ENCODE measurements at regions not wholly inside any gene's neighbourhood (a gene's known extent, or its start where the extent isn't known, plus 50 kb on each side); places are given as distances from the start of the nearest gene placed in this dataset.

GRCh38 chr3:89795506-89795905 is 688.1 kb downstream of the EPHA3 start:
- no peak overlapping the region for H3K9ac ChIP-seq (ENCODE audit: insufficient read length, low read depth)
- H3K36me3 ChIP-seq (ENCODE audit: insufficient read depth, insufficient read length, low read length) = no peaks in the 10 kb centered on the region
- no peak overlapping the region for H3K4me3 ChIP-seq (ENCODE audit: insufficient read length, low read depth)
- DNase-seq (ENCODE audit: low read depth, low spot score) = no peak
- H3K9me3 ChIP-seq (ENCODE audit: insufficient read depth, low read length) = no peaks in the 10 kb centered on the region
- no peaks in the 10 kb centered on the region for H3K4me1 ChIP-seq (ENCODE audit: insufficient read depth, insufficient read length)
- H3K27me3 ChIP-seq (ENCODE audit: insufficient read depth, insufficient read length) = no peaks in the 10 kb centered on the region
- TF ChIP-seq ZNF274 (IDR thresholded peaks at IDR 0.05; ENCODE audit: low read depth, low read length) = no peak
- TF ChIP-seq YY1 (IDR thresholded peaks at IDR 0.05; ENCODE audit: insufficient read depth, insufficient read length) = no peak
- no peak for TF ChIP-seq SUZ12 (IDR thresholded peaks at IDR 0.05; ENCODE audit: extremely low read depth, insufficient read depth, insufficient read length)

GRCh38 chr3:89802881-89803280 is 695.5 kb downstream of the EPHA3 start:
- no peak for TF ChIP-seq ZNF274 (IDR thresholded peaks at IDR 0.05; ENCODE audit: low read depth, low read length)
- TF ChIP-seq YY1 (IDR thresholded peaks at IDR 0.05; ENCODE audit: insufficient read depth, insufficient read length) = no peak
- TF ChIP-seq SUZ12 (IDR thresholded peaks at IDR 0.05; ENCODE audit: extremely low read depth, insufficient read depth, insufficient read length) = no peak

GRCh38 chr3:89803711-89804110 is 696.3 kb downstream of the EPHA3 start:
- Histone ChIP-seq H3K4me3 (ENCODE audit: insufficient read length, low read depth) (no peak overlapping the region), H3K27me3 (ENCODE audit: insufficient read depth, insufficient read length) (no peaks in the 10 kb centered on the region), H3K9ac (ENCODE audit: insufficient read length, low read depth) (no peak overlapping the region), H3K9me3 (ENCODE audit: insufficient read depth, low read length) (peaks cover 8% of the 10 kb centered on the region; the same call in 1 of the 2 replicates), H3K36me3 (ENCODE audit: insufficient read depth, insufficient read length, low read length) (no peaks in the 10 kb centered on the region), H3K4me1 (ENCODE audit: insufficient read depth, insufficient read length) (no peaks in the 10 kb centered on the region)
- no peak for TF ChIP-seq SUZ12 (IDR thresholded peaks at IDR 0.05; ENCODE audit: extremely low read depth, insufficient read depth, insufficient read length)
- TF ChIP-seq ZNF274 (IDR thresholded peaks at IDR 0.05; ENCODE audit: low read depth, low read length) = no peak
- no peak for TF ChIP-seq YY1 (IDR thresholded peaks at IDR 0.05; ENCODE audit: insufficient read depth, insufficient read length)
- no peak for DNase-seq (ENCODE audit: low read depth, low spot score)

More at GRCh38 chr3:89802881-89803280, 695.5 kb downstream of the EPHA3 start:
- H3K4me3 ChIP-seq (ENCODE audit: insufficient read length, low read depth) = no peak overlapping the region
- no peaks in the 10 kb centered on the region for H3K27me3 ChIP-seq (ENCODE audit: insufficient read depth, insufficient read length)
- H3K9ac ChIP-seq (ENCODE audit: insufficient read length, low read depth) = no peak overlapping the region
- no peak for DNase-seq (ENCODE audit: low read depth, low spot score)
- H3K36me3 ChIP-seq (ENCODE audit: insufficient read depth, insufficient read length, low read length) = no peaks in the 10 kb centered on the region
- H3K4me1 ChIP-seq (ENCODE audit: insufficient read depth, insufficient read length) = no peaks in the 10 kb centered on the region
- no peaks in the 10 kb centered on the region; the same call in 1 of the 2 replicates for H3K9me3 ChIP-seq (ENCODE audit: insufficient read depth, low read length)

- Histone ChIP-seq H3K36me3 (ENCODE audit: insufficient read depth, insufficient read length, low read length) (no peaks in the 10 kb centered on the region), H3K9ac (ENCODE audit: insufficient read length, low read depth) (no peak overlapping the region), H3K9me3 (ENCODE audit: insufficient read depth, low read length) (peaks cover 8% of the 10 kb centered on the region; the same call in 1 of the 2 replicates), H3K4me1 (ENCODE audit: insufficient read depth, insufficient read length) (no peaks in the 10 kb centered on the region), H3K27me3 (ENCODE audit: insufficient read depth, insufficient read length) (no peaks in the 10 kb centered on the region), H3K4me3 (ENCODE audit: insufficient read length, low read depth) (no peak overlapping the region)
- TF ChIP-seq SUZ12 (IDR thresholded peaks at IDR 0.05; ENCODE audit: extremely low read depth, insufficient read depth, insufficient read length) = no peak
- TF ChIP-seq ZNF274 (IDR thresholded peaks at IDR 0.05; ENCODE audit: low read depth, low read length) = no peak
- no peak for TF ChIP-seq YY1 (IDR thresholded peaks at IDR 0.05; ENCODE audit: insufficient read depth, insufficient read length)
- no peak for DNase-seq (ENCODE audit: low read depth, low spot score)
Observed at GRCh38 chr3:89806166-89806565, 698.7 kb downstream of the EPHA3 start.

- no peaks in the 10 kb centered on the region for H3K4me1 ChIP-seq (ENCODE audit: insufficient read depth, insufficient read length)
Observed at GRCh38 chr3:89808680-89809197, 701.3 kb downstream of the EPHA3 start.

GRCh38 chr3:89813500-89813899 is 706.1 kb downstream of the EPHA3 start:
- Histone ChIP-seq H3K9ac (ENCODE audit: insufficient read length, low read depth) (no peak overlapping the region), H3K4me1 (ENCODE audit: insufficient read depth, insufficient read length) (no peaks in the 10 kb centered on the region), H3K36me3 (ENCODE audit: insufficient read depth, insufficient read length, low read length) (no peaks in the 10 kb centered on the region), H3K9me3 (ENCODE audit: insufficient read depth, low read length) (peaks cover 10% of the 10 kb centered on the region), H3K4me3 (ENCODE audit: insufficient read length, low read depth) (no peak overlapping the region), H3K27me3 (ENCODE audit: insufficient read depth, insufficient read length) (no peaks in the 10 kb centered on the region)
- DNase-seq (ENCODE audit: low read depth, low spot score) = no peak
- TF ChIP-seq YY1 (IDR thresholded peaks at IDR 0.05; ENCODE audit: insufficient read depth, insufficient read length) (no peak), SUZ12 (IDR thresholded peaks at IDR 0.05; ENCODE audit: extremely low read depth, insufficient read depth, insufficient read length) (no peak), ZNF274 (IDR thresholded peaks at IDR 0.05; ENCODE audit: low read depth, low read length) (no peak)

More at GRCh38 chr3:89808680-89809197, 701.3 kb downstream of the EPHA3 start:
- H3K9me3 ChIP-seq (ENCODE audit: insufficient read depth, low read length) = peaks cover 13% of the 10 kb centered on the region
- TF ChIP-seq ZNF274 (IDR thresholded peaks at IDR 0.05; ENCODE audit: low read depth, low read length) = no peak
- TF ChIP-seq SUZ12 (IDR thresholded peaks at IDR 0.05; ENCODE audit: extremely low read depth, insufficient read depth, insufficient read length) = no peak
- TF ChIP-seq YY1 (IDR thresholded peaks at IDR 0.05; ENCODE audit: insufficient read depth, insufficient read length) = no peak
- no peak for DNase-seq (ENCODE audit: low read depth, low spot score)
- H3K4me3 ChIP-seq (ENCODE audit: insufficient read length, low read depth) = no peak overlapping the region
- no peaks in the 10 kb centered on the region for H3K36me3 ChIP-seq (ENCODE audit: insufficient read depth, insufficient read length, low read length)
- H3K27me3 ChIP-seq (ENCODE audit: insufficient read depth, insufficient read length) = no peaks in the 10 kb centered on the region
- no peak overlapping the region for H3K9ac ChIP-seq (ENCODE audit: insufficient read length, low read depth)

- TF ChIP-seq ZNF274 (IDR thresholded peaks at IDR 0.05; ENCODE audit: low read depth, low read length) = no peak
- DNase-seq (ENCODE audit: low read depth, low spot score) = no peak
- no peak overlapping the region for H3K9ac ChIP-seq (ENCODE audit: insufficient read length, low read depth)
Observed at GRCh38 chr3:89841041-89841440, 733.6 kb downstream of the EPHA3 start.

More at GRCh38 chr3:89841041-89841440, 733.6 kb downstream of the EPHA3 start:
- Histone ChIP-seq H3K9me3 (ENCODE audit: insufficient read depth, low read length) (no peaks in the 10 kb centered on the region), H3K27me3 (ENCODE audit: insufficient read depth, insufficient read length) (no peaks in the 10 kb centered on the region), H3K36me3 (ENCODE audit: insufficient read depth, insufficient read length, low read length) (no peaks in the 10 kb centered on the region), H3K4me1 (ENCODE audit: insufficient read depth, insufficient read length) (no peaks in the 10 kb centered on the region), H3K4me3 (ENCODE audit: insufficient read length, low read depth) (no peak overlapping the region)
